Stimulated activated CD4-positive, alpha-beta T cell treated with anti-CD3 and anti-CD28 coated beads, Interleukin-12 subunit alpha, Interleukin-12 subunit beta, amount 100 ng/mL, for 24 hours (primary cell): ENCODE measurements at regions not wholly inside any gene's neighbourhood (a gene's known extent, or its start where the extent isn't known, plus 50 kb on each side); places are given as distances from the start of the nearest gene placed in this dataset.
"Not testable (repeated sequence)": the region's sequence is repeated elsewhere in the genome, so short reads cannot be mapped to it uniquely, and the experiment has no call there.

Experiments
- DNase-seq, 2 experiments: peaks; one replicate each; pipeline ENCODE4 v3.0.0-alpha.2; 2020; ENCODE audit warnings: low read depth in 2 of 2

DNA sequence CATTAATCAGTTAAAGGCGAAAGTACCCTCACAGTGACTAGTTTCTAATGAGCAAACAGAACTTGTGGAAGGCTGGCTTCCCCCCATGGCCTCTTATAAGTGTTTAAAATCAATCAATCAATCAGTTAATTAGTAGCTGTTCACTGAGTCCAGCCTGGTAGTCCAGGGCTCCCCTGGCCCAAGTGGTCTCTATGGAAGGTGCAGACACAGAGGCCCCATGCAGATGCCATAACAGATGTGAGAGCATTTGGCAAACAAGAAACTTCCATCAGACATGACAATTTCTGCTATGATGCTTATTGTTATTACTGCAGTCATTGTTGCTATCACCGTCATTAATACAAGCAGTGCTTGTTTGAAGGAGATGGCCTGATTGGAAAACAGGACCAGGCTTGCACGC is 179.0 kb upstream of the TSHZ3 start:
- no peak for DNase-seq

DNA sequence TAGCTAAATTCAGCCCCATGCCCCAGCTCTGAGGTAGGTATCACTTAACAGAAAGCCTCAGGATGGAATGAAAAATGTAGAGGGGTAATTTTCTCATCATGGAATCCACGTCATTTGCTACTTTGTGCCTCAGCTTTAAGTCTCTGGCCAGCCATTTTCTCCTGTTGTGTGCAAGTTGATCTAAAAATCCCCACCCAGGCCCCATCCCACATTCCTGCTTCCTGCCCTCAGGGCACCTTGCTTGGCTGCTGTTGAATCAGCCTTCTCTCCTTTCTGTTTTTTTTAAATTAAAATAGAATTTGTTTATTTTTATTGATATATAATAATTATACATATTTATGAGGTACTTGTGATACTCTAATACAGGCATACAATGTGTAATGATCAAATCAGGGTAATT is 179.9 kb upstream of the TSHZ3 start:
- no peak for DNase-seq

DNA sequence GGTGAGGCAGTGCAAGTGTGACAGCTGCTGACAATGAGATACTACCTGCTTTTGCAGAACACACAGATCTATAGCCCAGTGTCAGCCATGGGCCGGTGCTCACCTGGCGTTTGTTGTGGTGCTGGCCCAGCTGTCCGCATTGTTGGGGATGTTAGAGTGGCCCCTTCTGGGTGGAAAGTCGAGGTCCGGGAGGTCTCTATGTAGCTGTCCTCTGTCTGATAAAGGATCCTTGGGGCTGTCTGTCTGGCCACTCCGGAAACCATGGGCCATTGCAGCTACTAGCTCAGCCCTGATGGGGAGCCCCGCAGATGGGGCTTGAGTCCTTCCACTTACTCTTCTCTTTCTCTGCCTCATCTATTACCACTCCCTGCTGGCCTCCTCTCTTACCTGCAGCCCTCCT is 181.5 kb upstream of the TSHZ3 start:
- no peak for DNase-seq

DNA sequence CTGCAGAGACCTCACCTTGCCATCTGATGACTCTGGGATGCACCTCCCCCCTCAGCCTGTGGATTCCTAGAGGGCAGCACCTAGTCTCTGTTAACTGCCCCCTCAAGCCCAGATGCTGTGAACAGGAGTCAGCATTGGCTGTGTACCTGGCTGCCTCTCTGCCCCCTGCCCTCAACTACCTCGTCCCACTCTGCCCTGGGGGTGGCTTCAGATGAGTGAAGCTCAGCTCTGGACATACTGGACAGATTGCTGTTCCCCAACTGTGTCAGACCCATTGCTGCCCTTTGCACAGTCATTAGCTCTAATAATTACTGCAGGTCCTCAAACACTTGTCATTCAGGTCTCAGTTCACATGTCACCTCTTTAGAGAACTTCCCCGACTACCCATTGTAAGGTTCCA is 182.1 kb upstream of the TSHZ3 start:
- DNase-seq: no peak

DNA sequence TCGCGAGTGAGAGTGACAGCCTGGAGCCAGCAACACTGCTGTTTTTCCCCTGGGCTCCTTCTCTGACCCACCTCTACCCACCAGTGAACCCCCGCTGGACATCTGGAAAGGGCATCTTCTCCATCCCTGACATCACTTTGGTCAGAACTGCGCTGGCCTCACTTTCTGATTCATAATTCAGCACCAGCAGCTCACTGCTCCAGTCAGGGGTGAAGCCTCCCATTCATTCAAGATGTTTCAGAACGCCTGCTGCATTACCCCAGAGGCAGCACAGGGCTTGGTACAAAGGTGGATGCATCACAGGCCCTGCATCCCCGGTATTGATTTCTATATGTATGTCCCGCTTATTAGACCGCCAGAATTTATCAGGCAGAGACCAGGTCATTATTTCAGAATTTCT is 182.8 kb upstream of the TSHZ3 start:
- no peak for DNase-seq

DNA sequence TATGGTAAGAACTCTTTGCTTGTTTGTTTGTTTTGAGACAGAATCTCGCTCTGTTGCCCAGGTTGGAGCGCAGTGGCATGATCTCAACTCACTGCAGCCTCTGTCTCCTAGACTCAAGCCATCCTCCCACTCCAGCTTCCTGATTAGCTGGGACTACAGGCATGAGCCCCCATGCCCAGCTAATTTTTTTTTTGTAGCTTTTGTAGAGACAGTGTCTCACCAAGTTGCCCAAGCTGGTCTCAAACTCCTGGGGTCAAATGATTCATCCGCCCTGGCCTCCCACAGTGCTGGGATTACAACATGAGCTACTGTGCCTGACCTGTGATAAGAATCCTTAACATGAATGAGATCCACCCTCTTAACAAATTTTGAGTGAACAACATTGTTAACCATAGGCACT is 183.9 kb upstream of the TSHZ3 start:
- DNase-seq: no peak

DNA sequence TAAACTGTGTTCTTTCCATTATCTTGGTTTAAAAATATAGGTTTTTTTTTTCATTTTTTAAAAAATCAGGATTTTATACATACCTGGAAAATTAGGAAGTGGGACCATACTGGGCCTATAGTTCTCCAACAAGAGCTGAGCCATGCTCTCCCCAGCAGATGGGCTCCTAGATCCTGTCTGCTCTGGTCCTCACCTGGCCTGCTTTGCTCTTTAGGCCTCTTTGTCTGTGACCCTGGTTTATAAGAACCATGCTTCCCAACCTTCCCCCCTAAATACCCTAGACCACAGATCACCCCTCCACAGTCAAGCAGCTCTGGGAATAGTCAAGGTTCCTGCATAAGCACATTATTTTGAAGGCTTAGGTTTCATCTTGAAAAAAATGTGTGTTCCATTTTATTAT is 185.0 kb upstream of the TSHZ3 start:
- no peak for DNase-seq

DNA sequence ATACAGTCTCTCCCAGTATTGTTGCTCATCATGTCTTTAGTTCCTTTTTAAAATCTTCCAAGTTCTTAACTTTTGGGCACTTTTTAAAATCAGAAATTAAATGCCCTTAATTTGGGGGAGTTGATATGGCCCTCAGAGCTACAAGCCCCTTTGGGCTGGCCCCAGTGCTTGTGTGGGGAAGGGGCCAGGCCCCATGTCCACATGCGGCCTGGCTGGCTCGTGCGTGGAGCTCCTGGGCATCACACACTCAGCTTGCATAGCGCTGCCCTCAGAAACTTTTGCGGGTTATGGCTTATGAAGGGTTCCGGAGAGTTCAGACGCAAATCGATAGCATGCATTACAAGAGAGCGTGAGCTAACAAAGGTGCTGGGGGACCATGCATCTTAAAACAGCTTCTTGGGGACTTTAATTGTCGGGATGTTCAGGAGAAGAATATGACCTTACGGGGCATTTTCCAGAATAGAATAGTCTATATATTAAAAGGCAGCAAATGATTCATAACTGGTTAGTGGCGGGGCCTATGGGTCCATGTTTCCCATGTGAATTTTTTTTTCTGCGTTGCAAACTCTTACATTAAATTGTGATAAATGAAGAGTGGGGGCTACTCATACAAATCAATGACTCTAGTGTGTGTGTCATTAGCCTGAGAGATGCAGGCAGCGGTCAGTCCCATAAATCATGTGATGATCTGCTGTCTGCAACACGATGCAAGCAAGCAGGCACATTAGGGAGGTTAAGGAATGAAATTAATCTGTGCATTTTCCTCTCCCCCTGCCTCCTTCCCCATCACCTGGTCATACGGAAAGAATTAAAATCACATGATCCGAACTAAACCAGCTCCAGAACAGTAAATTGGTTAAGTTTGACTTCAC is 185.8 kb upstream of the TSHZ3 start:
- DNase-seq: no peak

DNA sequence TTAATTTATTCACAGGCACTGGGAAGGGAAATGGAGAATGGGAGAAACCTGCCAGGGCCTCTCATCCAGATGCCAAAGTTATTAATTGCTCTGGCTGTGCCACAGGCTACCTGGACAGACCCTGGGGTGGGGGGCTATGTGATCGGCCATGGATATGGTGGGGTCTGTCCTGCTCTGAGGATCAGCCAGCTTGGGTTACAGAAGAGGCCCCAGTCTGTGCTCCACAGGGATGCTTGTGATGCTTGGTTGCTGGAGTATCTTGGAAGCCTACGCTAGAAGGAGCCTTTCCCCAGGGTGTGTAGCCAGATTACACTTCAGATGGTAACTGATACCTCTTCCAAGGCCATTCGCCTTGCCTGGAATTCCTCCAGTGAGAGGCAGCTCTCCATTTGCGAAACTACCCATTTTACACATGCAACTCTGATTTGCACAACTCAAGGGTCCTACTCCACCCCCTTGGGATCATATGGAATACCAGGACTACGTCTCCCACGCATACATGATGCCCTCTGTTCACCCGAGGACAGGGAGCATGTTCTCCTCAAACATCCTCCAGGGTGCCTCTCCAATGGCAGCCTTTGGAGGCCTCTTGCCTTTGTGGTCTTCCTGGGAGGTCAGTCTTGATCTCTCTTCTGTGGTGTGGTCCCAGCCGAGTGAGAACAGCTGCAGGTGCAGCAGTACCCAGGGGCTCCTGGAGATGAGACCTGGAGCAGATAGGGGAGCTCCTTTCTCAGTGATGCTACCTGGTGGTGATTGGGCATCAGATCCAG is 186.6 kb upstream of the TSHZ3 start:
- DNase-seq: no peak

DNA sequence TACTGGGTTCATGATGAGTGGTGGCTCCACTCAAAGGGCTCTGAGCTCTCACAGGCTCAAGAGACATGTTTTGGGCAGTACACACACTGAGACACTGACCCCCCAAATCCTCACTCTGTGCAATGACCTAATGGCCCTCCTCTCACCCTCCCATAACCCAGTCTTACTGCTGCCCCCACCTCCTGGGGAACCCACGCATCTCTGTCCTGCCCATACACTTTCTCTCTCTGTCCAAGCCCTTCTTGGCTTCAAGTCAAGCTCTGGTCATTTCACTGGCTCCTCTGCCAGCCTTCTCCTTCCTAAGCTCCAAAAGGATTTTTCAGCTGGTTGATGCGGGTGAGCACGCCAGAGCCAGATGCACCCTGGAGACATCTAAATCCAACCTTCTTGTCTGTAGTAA is 187.9 kb upstream of the TSHZ3 start:
- no peak for DNase-seq

DNA sequence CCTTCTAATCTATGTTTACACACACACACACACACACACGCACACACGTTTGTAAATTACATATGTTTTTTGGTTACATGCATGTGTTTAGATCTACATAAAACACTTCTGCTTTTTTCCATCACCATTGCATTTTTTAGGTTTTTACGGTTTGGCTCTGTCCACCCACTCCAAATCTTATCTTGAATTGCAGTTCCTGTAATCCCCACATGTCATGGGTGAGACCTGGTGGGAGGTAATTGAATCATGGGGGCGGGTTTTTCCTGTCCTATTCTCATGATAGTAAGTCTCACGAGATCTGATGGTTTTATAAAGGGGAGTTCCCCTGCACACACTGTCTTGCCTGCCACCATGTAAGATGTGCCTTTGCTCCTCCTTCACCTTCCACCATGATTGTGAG is 188.7 kb upstream of the TSHZ3 start:
- not testable (repeated sequence) for DNase-seq

DNA sequence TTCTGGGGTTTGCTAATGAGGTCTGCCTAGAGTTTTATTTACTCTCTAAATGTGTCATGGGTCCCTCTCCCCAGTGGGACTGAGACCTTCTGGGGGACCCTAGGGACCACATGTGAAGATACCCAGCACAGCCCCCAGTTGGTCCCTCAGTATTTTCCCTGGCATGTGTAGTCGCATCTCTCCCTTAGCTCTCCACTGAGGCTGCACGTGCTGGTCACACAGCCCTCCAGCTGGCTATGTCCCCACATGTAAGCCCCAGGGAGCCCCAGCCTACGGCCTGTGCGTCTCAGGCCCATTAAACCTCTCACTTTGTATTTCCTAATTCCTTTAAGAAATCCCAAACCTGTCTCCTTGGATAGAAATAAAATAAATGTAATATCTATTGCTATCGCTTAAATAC is 189.6 kb upstream of the TSHZ3 start:
- no peak for DNase-seq

DNA sequence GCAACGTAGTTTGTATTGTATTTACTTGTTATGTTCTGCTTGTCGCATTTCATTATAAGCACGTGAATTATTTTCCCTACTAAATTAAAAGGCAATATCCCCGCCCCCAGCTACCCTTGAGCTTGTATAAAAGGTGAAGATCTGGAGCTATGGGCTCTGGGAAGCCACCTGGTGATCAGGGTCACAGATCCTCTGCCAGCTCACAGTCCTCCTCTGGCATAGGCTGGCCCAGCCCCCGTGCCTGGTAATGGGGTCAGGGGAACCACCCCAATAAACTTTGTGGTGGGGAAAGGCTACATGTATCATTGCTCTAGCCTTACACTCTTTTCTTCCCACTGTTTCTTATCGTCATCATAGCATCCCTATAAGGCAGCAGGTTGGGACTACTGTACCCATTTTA is 190.2 kb upstream of the TSHZ3 start:
- no peak for DNase-seq

DNA sequence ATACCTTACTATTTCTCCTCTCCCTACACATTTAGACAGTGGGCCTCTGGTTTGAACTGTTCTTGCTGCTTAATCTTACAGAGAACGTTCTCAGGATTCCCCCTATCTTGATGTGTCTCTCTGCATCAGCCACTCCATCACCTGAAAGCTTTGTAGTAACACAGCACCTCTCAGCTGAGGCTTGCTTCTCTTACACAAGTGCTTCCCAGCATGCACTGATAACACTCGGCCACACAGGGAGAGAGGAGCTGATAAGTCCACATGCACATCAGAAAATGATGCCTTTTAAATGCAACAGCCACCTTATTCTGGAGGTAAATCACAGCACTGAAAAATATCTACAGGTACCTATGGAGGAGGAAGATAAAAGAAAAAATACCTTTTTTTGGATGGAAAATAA is 192.2 kb upstream of the TSHZ3 start:
- DNase-seq: no peak

DNA sequence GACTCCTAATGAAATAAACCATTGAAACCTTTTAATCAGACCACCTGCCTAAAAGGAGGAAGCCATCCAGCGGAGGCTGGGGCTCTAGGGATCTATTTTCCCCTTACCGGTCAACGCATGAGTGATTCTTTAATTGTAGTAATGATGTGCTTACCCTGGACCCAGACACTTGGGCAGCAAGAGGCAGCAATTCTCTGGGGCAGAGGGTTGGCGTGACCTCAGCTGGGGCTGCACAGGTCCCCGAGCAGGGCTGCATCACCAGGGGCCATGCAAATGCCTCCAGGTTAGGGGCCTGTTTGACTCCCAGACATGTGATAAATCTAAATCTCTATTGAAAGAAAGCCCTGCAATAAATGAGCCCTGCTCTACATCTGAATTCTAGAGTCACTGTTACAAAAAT is 194.2 kb upstream of the TSHZ3 start:
- no peak for DNase-seq

DNA sequence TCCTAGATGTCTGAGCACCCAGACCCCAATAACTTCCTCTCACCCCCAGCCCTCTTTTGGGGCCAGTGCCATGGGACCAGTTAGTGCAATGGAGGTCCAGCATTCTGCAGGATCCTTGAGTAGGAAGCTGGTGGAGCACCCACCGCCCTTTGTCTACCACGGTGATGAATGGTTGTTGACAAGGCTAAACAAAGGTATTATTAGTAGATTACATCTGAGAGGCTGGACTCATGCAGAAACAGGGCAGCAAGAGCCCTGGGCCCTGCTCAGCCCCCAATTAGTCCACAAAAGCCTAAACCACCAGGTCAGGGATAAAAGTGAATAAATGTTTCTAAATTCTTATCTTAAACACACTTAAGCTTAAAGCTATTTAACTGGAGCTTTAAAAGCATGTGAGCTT is 196.5 kb upstream of the TSHZ3 start:
- no peak for DNase-seq

DNA sequence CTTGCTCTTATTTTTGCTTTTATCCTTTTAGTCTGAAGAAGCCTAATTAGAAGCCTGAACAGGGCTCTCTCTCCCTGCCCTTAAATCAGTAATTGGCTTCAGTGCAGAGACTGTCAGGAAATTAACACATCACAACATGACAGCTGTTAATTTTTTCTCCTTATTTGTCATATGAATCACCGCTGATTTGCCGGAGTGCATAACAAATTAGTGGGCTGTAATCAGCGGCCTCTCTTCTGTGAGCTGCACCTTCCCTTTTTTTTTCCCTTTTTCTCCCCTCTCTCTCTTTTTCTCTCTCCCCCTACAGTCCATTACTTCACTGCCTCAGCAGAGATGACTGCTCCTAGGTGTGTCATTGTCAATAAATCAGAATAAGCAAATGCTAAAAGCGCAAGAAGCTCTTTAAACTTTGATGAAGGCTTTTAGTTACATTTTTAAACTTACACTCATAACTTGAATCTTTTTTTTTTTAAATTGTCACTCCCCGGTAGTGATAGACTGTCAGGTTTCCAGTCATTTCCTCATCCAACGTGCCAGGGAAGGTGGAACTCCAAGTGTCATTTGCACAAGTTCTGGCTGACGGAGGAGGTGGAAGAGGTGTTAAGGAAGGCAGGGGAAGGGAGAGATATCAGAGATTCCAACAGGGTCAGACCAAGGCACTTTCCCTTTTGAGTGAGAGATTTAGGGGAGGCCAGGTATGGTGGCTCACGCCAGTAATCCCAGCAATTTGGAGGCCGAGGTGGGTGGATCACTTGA is 197.1 kb upstream of the TSHZ3 start:
- DNase-seq: no peak

DNA sequence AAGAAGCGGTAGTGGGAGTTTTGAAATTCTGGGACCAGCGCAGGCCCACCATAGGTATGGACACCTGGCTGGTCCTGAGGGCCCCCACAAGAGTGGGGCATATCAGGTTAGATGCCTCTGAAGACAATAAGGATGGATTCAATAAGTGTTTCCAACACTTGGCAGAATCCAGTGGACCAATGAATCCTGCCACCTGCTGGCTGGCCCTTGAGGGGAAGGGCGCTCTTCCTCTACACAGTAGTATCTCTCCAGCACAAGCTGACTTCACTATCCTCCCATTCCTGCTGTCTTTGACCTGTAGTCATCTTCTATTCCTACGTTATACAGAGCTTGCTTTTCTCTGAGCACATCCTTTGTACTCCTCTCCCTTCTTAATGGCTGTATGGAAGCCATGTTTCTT is 199.7 kb upstream of the TSHZ3 start:
- DNase-seq: no peak

DNA sequence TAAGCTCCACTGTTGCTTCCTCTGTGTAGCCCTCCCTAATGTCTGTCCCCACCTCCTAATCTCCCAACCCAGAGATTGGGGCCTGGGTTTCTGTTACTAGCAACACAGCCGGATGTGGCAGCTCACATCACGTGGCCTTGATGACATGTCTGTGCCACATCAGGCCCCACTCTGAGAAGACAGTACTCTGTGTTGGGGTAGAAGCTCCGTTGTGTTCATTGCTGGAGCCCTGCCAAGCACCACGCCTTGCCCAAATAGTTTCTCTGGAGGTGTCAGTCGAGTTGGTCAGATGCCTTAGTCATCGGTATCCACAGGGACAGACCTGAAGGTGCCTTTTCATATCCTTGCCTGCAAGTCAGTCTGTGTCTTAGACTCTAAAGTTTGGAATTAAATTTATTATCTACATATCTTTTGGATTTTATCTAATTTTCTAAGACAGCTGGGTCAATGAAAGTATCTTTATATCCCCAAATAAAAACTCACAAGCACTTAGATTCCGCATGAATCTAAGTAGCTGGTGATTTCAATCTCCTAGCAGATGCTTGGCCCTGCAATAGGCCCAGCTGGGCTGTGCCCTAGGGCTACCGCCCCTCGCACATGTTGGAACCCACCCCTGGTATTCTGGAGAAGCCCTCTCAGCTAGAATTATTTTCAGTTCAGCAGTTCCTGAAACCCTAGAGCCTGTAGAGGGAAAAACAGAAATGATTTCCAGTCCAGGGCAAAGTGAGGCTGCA is 204.0 kb upstream of the TSHZ3 start:
- DNase-seq: no peak

DNA sequence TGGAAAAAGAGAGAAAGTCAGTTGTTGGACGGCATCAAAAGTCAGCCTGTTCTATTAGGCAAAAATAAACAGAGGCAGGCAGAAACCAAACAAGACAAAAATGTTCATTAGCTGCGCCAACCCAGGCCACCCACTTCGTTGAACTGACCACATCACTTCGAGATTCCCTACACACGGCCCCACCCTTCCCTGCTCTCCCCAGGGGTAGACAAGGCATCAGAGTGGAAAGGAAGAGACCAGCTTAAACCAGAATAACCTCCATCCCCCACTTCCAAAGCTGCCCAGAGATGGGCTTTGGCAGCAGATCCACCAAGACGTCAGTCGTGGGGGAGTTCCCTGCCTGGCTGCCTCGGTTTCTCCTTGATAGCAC is 204.6 kb upstream of the TSHZ3 start:
- DNase-seq: no peak

DNA sequence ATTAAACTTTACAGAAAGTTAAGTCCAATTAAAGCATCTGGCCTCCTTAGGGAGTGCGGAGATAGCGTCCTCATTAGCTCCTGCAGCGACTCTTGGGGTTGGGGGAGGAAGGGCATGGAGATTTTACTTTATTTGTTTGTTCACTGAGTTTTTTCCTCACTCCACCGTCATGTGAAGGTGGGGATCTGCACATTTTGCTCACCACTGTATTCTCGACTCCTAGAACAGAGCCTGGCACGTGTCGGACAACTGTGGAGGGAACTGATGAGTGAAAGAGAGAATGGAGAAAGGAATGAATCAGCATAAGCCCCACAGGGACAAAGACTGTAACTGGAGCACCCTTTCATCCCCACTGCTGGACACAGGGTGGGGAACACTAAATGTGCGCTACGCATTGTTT is 205.1 kb upstream of the TSHZ3 start:
- DNase-seq: no peak

DNA sequence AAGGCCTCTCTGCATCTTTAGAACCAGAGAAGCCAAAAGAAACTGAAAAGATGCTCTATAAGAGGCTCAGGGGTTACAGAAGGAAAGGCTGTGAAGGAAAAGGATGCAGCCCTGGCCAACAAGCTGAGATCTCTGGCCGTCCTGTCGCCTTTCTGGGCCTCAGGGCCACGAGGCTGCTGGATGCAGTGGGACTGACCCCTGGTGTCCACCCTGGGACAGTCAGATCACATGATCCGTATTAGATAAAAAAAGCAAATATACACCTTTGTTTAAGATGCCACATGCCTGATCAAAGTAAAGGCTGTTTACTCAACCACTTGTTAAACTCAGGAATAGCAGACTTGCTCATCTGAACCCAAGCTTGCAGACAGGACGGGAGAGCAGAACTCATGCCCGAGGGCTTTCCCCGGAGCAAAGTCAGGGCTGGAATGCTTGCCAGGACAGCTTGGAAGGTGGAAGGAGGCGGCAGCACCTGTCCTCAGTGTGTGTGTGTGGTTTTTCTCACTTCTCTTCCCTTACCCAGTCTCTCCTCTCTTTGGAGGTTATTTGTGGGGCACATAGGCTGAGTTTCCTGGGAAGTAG is 206.5 kb upstream of the TSHZ3 start:
- DNase-seq: no peak
